ENCODE measurements at regions not wholly inside any gene's neighbourhood (a gene's known extent, or its start where the extent isn't known, plus 50 kb on each side); places are given as distances from the start of the nearest gene placed in this dataset.

DNA sequence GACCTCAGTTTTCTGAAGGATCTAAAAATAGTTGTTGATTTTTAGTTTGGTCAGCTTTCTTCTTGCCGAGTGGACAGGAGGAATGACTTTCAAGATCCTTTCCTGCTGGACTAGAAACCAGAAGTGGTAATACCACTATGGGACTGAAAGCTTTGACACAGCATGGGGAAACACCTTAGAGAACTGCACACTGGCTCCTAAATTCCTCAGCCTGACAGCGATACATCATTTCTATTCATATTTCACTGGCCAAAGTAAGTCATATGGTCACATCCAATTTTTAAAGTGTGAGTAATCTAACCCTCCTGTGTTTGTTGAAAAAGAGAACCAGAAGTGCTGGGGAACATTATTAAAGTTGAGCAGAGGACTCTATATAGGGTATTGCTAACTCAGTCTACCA lies 244.7 kb upstream of the MMADHC start:
- H3K4me3 Mint-ChIP-seq = no peak overlapping the region

DNA sequence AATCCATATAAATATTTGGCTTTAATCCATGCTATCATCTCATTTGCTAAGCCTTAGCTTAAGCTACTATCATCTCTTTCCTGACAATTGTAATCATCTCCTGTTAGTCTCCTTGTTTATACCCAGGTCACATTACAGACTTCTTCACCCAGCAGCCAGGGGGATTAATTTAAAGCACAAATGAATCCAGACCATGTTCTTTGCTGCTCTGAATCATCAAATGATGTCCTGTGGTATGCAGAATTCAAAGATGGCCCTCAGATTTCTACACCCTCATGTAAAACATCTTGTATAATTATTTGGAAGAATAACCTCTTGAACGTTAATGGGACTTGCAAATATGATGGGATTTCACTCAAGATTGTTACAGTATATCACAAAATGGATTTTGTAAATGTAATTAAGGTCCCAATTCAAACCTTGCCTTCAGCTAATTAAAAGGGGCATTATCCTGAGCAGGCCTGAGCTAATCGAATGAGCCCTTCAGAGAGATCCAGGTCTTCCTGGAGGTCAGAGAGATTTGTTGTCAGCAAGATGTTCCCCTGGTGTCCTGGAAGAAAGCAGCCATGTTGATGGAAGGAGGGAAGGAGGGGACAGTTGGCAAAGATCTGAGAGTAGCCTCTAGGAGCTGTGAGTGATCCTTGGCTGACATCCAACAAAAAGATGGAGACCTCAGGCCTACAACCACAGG lies 241.1 kb upstream of the MMADHC start:
- Mint-ChIP-seq H3K36me3 (no peaks in the 10 kb centered on the region), H3K4me1 (ENCODE audit: low read depth in 2 of 2) (no peaks in the 10 kb centered on the region), H3K27me3 (no peaks in the 10 kb centered on the region), H3K4me3 (no peak overlapping the region), H3K27ac (no peak overlapping the region), H3K9me3 (peaks cover 14% of the 10 kb centered on the region)
- no peak for DNase-seq (ENCODE audit: low spot score)
- no peak for ATAC-seq

More for the DNA sequence above, 244.7 kb upstream of the MMADHC start:
- no peak for ATAC-seq
- no peak for DNase-seq (ENCODE audit: low spot score)
- Mint-ChIP-seq H3K36me3 (peaks cover 4% of the 10 kb centered on the region), H3K4me1 (ENCODE audit: low read depth in 2 of 2) (no peaks in the 10 kb centered on the region), H3K9me3 (peaks cover 28% of the 10 kb centered on the region), H3K27ac (no peak overlapping the region), H3K27me3 (no peaks in the 10 kb centered on the region)

DNA sequence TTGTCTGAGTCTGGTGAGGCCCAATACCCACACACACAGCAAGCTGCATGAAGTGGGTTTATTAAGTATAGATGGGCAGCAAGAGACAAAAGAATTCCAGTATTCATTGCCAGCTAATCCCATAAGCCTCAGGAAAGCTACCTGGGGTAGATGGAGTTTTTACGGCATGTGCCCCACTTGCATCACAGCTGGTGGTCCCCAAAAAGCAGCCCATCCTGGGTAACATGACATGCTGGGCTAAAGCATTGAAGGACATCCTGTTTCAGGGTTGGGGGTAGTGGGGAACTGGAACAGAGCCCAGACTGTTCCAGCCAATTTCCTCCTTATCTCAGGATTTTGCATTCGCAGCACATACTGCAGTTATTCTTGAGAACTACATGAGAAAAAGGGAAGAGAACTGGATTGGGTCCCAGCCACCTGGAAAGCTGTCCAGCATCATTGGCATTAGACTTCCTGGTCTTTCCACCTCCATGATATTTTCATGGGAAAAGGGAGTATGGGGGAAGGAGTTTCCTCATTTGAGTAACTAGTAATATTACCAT lies 240.1 kb upstream of the MMADHC start:
- H3K27ac Mint-ChIP-seq = no peak overlapping the region
- no peak overlapping the region for H3K4me3 Mint-ChIP-seq
- H3K9me3 Mint-ChIP-seq = peaks cover 16% of the 10 kb centered on the region
- ATAC-seq = no peak
- H3K4me1 Mint-ChIP-seq (ENCODE audit: low read depth in 2 of 2) = no peaks in the 10 kb centered on the region
- no peak for DNase-seq (ENCODE audit: low spot score)
- H3K27me3 Mint-ChIP-seq = no peaks in the 10 kb centered on the region
- H3K36me3 Mint-ChIP-seq = no peaks in the 10 kb centered on the region

DNA sequence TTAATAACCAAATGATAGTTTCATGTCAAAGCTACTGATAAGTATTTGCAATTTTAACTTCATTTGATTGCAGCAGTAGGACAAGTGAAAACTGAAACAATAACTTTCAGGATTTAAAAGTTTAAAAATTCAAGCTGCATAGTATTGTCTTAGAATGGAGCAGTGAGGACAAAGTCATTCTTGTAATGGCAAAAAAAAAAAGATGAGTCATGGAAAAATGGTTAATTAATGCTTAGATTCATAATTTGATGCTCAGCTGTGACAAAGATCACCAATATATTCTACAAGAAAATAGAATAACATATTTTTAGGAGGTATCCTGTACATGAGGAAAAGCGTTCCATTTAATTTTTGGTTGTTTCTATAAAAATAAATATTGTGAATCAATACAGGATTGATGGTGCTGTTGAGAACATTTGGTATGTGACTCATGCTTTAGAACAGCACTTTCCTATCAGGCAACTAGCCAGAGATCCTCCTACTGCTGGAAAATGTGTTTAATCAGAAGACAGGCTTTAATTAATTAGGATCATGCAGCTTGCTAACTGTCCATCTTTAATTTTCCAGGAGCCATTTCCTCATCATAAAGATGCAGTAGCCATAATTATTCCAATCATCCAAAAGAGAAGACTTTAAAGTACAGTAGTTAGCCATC lies 239.0 kb upstream of the MMADHC start:
- ATAC-seq = no peak
- no peaks in the 10 kb centered on the region for H3K27me3 Mint-ChIP-seq
- no peak overlapping the region for H3K27ac Mint-ChIP-seq

DNA sequence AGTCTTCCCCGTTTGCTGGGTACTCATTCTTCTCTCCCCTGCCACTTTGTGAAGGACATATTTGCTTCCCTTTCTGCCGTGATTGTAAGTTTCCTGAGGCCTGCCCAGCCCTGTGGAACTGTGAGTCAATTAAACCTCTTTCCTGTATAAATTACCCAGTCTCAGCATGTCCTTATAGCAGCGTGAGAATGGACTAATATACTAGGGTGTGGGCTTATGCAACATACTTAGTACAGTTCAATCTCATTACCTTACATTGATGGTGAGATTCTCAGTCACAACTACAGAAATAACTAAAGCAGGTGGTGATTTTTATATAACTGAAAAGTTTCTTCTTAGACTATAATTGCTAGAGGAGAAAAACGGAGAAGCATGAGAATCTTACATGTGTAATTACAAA lies 237.9 kb upstream of the MMADHC start:
- no peak overlapping the region for H3K27ac Mint-ChIP-seq
- peaks cover 12% of the 10 kb centered on the region for H3K9me3 Mint-ChIP-seq
- ATAC-seq = no peak
- H3K36me3 Mint-ChIP-seq = no peaks in the 10 kb centered on the region
- H3K27me3 Mint-ChIP-seq = no peaks in the 10 kb centered on the region
- no peak for DNase-seq (ENCODE audit: low spot score)
- no peak overlapping the region for H3K4me3 Mint-ChIP-seq
- H3K4me1 Mint-ChIP-seq (ENCODE audit: low read depth in 2 of 2) = no peaks in the 10 kb centered on the region

More for the DNA sequence above, 239.0 kb upstream of the MMADHC start:
- Mint-ChIP-seq H3K36me3 (no peaks in the 10 kb centered on the region), H3K9me3 (peaks cover 17% of the 10 kb centered on the region), H3K4me1 (ENCODE audit: low read depth in 2 of 2) (no peaks in the 10 kb centered on the region), H3K4me3 (no peak overlapping the region)
- no peak for DNase-seq (ENCODE audit: low spot score)

DNA sequence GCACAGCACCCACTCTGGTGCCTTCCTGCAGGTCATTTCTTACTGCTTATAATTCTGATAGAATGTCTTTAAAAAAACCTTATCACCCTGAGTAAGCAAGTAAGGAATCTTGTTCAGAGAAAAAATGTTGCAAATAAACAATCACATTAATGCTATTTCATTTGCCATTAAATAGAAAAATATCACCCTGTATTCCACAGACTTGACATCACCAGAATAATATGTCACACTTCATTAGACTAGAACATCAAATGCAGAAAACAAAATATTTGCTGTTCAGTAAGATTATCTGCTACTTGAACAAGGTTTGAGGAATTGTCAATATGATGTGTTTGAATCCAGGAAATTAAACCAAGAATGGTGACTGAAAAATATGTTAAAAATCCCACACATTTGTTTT lies 236.6 kb upstream of the MMADHC start:
- no peak overlapping the region for H3K27ac Mint-ChIP-seq
- no peak overlapping the region for H3K4me3 Mint-ChIP-seq
- ATAC-seq = no peak
- no peaks in the 10 kb centered on the region for H3K4me1 Mint-ChIP-seq (ENCODE audit: low read depth in 2 of 2)
- no peaks in the 10 kb centered on the region for H3K27me3 Mint-ChIP-seq
- H3K36me3 Mint-ChIP-seq = no peaks in the 10 kb centered on the region
- H3K9me3 Mint-ChIP-seq = peaks cover 15% of the 10 kb centered on the region
- DNase-seq (ENCODE audit: low spot score) = no peak

DNA sequence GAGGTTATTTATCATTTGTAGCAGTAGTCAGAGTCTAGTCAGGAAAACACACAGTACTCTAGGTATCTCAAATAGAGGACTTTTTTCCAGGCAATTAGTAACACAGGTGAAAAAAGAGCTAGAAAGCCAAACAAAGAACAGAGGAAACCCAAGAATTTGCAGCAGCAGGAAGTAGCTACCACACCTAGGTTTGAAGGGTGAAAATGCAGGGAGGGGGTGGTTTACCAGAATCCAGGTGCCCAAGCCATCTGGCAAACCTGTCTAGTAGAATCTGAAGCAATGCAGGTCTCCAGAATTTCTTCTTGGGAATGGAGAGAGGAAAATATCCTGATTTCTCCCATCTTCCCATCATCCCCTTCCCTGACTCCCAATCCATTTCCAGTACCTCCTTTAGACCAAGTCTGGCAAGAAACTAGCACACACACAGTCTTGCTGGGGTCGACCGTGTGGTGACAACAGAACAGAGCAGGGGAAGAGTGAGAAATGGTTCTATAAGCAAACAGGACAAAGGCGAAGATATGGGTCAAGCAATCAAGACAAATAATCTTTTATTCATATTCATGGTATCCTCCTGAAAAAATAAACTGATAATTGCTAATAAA lies 231.9 kb upstream of the MMADHC start:
- Mint-ChIP-seq H3K27me3 (no peaks in the 10 kb centered on the region), H3K36me3 (no peaks in the 10 kb centered on the region), H3K9me3 (peaks cover 14% of the 10 kb centered on the region), H3K27ac (no peak overlapping the region), H3K4me3 (no peak overlapping the region), H3K4me1 (ENCODE audit: low read depth in 2 of 2) (no peaks in the 10 kb centered on the region)
- ATAC-seq = no peak
- DNase-seq (ENCODE audit: low spot score) = no peak

DNA sequence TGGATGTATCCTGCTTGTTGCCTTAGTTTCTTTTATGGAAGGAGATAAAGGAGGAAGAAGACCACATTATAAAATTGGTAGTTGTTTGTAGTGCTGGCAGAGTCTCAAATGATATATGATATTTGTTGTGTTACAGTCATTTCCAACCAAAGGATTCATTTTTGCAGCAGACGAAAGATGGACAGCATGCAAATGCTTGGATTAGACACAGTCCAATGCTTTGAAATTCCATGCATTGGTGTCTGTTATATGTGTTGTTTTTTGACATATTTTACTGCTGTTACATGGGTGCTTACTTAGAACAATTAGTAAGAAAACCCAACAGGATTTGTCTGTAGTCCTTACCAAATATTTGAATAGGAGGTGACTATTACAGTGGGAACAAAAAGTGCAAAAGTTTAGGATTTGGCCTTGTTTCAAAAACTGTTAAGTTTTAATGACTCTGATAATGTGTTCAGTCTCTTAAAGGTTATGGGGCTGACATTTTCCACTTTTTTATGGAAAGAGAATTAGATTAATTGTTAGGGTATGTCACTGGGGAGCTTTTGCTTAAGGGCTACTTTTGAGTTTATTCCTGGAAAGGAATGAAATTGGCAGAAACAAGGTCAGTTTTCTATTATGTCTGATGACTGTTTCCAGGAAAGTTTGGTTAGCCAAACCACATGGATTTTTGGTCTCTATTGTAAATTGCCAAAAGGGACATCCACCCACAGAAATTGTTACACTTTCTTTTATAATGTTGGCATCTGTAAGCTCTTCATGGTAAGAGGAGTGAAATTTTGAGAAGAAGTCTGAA lies 229.4 kb upstream of the MMADHC start:
- H3K4me1 Mint-ChIP-seq (ENCODE audit: low read depth in 2 of 2) = no peaks in the 10 kb centered on the region
- peaks cover 13% of the 10 kb centered on the region for H3K9me3 Mint-ChIP-seq
- no peak for DNase-seq (ENCODE audit: low spot score)
- ATAC-seq = no peak
- H3K27ac Mint-ChIP-seq = no peak overlapping the region
- H3K36me3 Mint-ChIP-seq = no peaks in the 10 kb centered on the region
- no peaks in the 10 kb centered on the region for H3K27me3 Mint-ChIP-seq
- no peak overlapping the region for H3K4me3 Mint-ChIP-seq

DNA sequence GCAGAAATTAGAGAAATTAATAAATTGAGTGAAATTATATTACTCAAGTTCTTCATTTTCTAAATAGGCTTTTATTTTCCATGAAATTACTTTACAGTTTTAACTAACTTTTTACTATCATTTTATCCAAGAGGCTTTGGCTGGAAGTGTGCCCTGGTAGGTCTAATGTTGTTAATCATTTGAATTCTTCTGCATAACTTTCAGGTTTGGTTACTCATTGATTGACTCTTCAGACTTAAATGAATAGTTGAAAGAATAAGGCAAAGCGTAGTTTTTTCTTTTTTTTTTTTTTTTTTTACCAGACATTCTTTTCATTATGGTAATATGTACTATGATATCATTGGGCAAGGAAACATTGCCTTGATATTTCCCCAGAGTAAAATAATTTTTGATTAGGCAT lies 228.4 kb upstream of the MMADHC start:
- Mint-ChIP-seq H3K4me3 (no peak overlapping the region), H3K9me3 (peaks cover 13% of the 10 kb centered on the region), H3K36me3 (no peaks in the 10 kb centered on the region), H3K27ac (no peak overlapping the region), H3K27me3 (no peaks in the 10 kb centered on the region), H3K4me1 (ENCODE audit: low read depth in 2 of 2) (no peaks in the 10 kb centered on the region)
- no peak for DNase-seq (ENCODE audit: low spot score)
- no peak for ATAC-seq

DNA sequence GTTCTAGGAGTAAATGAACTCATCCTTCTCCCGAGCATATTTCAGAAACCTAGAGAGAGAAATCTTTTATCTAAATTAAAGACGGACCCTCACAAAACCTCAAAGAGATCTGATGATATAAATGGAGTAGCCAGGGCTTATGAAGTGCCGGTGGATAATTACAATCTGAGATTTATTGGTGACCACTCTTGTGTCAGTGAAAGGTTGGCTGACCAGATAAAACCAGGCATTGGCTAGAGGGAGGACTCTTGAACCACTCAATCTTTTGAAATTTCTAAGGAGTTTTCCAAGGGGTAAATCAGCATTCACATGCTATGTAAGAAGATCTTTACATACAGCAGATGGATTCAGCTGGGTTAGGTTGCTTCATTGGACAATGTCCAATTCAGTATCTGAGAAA lies 227.3 kb upstream of the MMADHC start:
- H3K9me3 Mint-ChIP-seq = peaks cover 13% of the 10 kb centered on the region
- H3K4me3 Mint-ChIP-seq = no peak overlapping the region
- H3K27me3 Mint-ChIP-seq = no peaks in the 10 kb centered on the region
- peaks cover under 1% of the 10 kb centered on the region for H3K36me3 Mint-ChIP-seq
- no peak for DNase-seq (ENCODE audit: low spot score)
- no peaks in the 10 kb centered on the region for H3K4me1 Mint-ChIP-seq (ENCODE audit: low read depth in 2 of 2)
- ATAC-seq = no peak
- H3K27ac Mint-ChIP-seq = no peak overlapping the region

DNA sequence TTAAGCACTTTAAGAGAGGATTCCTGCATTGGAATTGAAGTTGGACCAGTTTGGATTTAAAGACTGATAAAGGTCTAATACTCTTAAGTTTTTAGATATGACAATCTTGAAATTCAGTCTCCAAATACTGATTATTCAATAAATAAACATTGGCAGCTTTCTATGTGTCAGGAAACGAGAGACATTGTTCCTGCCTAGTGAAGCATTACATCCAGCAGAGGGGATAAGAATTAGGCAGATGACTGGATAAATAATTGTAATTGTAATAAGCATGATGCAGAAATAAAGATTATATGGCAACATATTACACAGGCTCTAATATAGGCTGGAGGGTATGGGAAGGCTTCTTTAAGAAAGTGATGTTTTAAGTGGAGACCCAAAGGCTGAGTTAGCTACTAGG lies 226.5 kb upstream of the MMADHC start:
- H3K27me3 Mint-ChIP-seq = no peaks in the 10 kb centered on the region
- H3K36me3 Mint-ChIP-seq = peaks cover 5% of the 10 kb centered on the region
- no peak overlapping the region for H3K27ac Mint-ChIP-seq
- H3K4me3 Mint-ChIP-seq = no peak overlapping the region
- ATAC-seq (no peak), DNase-seq (ENCODE audit: low spot score) (no peak)
- H3K4me1 Mint-ChIP-seq (ENCODE audit: low read depth in 2 of 2) = no peaks in the 10 kb centered on the region
- H3K9me3 Mint-ChIP-seq = peaks cover 10% of the 10 kb centered on the region

DNA sequence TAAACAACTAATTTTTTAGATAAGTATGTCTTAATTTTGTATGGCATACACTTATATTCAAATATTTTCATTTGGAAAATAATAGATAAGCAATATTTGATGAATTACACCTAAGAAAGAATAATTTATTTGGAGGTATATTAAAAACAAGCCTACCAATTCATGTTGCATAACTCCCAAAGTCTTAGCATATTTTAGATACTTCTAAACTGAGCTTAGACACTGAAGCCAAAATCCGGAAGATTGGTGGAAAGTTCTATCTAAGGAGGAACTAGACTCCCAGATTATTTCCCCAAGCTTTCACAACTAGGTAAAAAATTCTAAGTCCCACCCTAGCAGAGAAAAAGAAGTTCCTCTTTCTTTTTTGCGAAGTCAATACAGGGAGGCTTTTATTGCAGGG lies 221.0 kb upstream of the MMADHC start:
- H3K27me3 Mint-ChIP-seq = no peaks in the 10 kb centered on the region
- H3K9me3 Mint-ChIP-seq = peaks cover 6% of the 10 kb centered on the region
- peaks cover 5% of the 10 kb centered on the region for H3K36me3 Mint-ChIP-seq
- DNase-seq (ENCODE audit: low spot score) = no peak
- ATAC-seq = no peak
- H3K4me3 Mint-ChIP-seq = no peak overlapping the region
- H3K27ac Mint-ChIP-seq = no peak overlapping the region
- no peaks in the 10 kb centered on the region for H3K4me1 Mint-ChIP-seq (ENCODE audit: low read depth in 2 of 2)

DNA sequence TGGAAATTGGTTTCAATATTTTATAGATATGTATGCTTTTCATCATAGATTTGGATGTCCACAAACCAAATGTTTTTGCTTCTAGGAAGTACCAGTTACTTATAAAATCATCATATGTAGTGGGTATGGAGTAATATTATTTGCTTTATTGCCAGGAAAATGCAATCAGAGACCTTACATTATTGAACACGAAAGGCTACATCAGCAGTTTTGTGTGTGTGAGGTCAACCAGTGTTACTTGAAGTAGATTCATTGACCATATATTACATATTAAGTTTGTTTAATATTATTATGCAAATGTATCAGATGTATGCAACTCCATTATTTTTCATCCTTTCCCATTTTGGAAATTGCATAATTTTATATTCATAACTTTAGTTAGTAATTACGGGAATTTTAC lies 219.1 kb upstream of the MMADHC start:
- no peak for ATAC-seq

More for the DNA sequence above, 219.1 kb upstream of the MMADHC start:
- Mint-ChIP-seq H3K9me3 (peaks cover 3% of the 10 kb centered on the region), H3K27ac (no peak overlapping the region), H3K4me1 (ENCODE audit: low read depth in 2 of 2) (no peaks in the 10 kb centered on the region), H3K4me3 (no peak overlapping the region), H3K27me3 (no peaks in the 10 kb centered on the region), H3K36me3 (peaks cover 5% of the 10 kb centered on the region)
- DNase-seq (ENCODE audit: low spot score) = no peak
